SH-SY5Y (cell line): ENCODE measurements at regions not wholly inside any gene's neighbourhood (a gene's known extent, or its start where the extent isn't known, plus 50 kb on each side); places are given as distances from the start of the nearest gene placed in this dataset.

Experiments used
- GATA2 ChIP-seq: IDR thresholded peaks from 2 replicates; pipeline ENCODE4 v1.6.1; 2011; ENCODE audit warnings: mild to moderate bottlenecking, low read depth, low read length
- GATA3 ChIP-seq: IDR thresholded peaks from 2 replicates; pipeline ENCODE4 v1.6.1; 2011; ENCODE audit warnings: low read depth, mild to moderate bottlenecking, low read length, moderate library complexity

DNA sequence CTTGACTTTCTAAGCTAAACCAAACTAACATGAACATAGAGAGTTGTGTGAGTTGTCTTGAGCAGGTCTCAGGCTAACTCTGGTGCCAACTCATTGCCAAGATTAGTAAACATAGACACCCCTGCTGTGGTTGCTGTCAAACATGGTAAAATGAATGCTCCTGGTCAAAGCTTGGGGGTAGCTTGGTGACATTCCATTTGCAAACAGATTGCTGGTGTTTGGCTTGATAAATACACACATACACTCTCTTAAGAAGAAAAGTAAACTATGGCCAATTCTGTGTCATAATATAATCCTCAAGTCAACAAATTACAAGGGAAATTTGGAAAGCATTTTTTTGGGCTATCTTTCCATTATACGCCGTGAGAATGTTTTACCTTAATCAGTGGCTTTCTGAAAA lies 386.4 kb upstream of the PDE3A start:
- no peak for TF ChIP-seq GATA2
- no peak for TF ChIP-seq GATA3
